ENCODE measurements at regions not wholly inside any gene's neighbourhood (a gene's known extent, or its start where the extent isn't known, plus 50 kb on each side); places are given as distances from the start of the nearest gene placed in this dataset.

GRCh38 chr1:173415490-173415889, 61.6 kb upstream of the PRDX6 start:
- Histone ChIP-seq H3K4me2 (ENCODE audit: low read depth, low read length) (no peak overlapping the region), H2BK15ac (ENCODE audit: low read depth, low read length) (no peak overlapping the region), H2AK5ac (ENCODE audit: low read depth, low read length) (no peak overlapping the region), H3K9ac (ENCODE audit: low read depth, low read length) (no peak overlapping the region), H2BK20ac (ENCODE audit: low read depth, low read length) (no peak overlapping the region), H3K56ac (ENCODE audit: extremely low read depth, insufficient read depth, low read length) (no peak overlapping the region), H3K9me1 (ENCODE audit: insufficient read depth, low read length) (peaks cover 9% of the 10 kb centered on the region), H2AFZ (replicated peaks; ENCODE audit: low read length, poor library complexity) (no peak overlapping the region), H4K8ac (ENCODE audit: low read depth in 2 of 2, low read length in 2 of 2) (no peak overlapping the region), H2BK120ac (ENCODE audit: low read depth, low read length) (no peak overlapping the region), H2BK5ac (ENCODE audit: low read depth, low read length, poor library complexity, severe bottlenecking) (no peak overlapping the region), H3K36me3 (ENCODE audit: control insufficient read depth, insufficient read depth, low read length) (peaks cover 4% of the 10 kb centered on the region; the same call in 1 of the 2 replicates), H3K27me3 (ENCODE audit: control insufficient read depth, insufficient read depth, low read length) (no peaks in the 10 kb centered on the region), H4K5ac (ENCODE audit: low read depth, low read length) (no peak overlapping the region), H3K4me3 (ENCODE audit: insufficient read depth, low read depth, low read length) (no peak overlapping the region), H3K79me1 (ENCODE audit: low read depth in 1 of 2, low read length in 2 of 2) (no peaks in the 10 kb centered on the region), H4K20me1 (ENCODE audit: insufficient read depth, low read length) (no peaks in the 10 kb centered on the region), H3K23ac (ENCODE audit: low read depth, low read length) (no peak overlapping the region), H3K4ac (ENCODE audit: low read depth, low read length) (no peak overlapping the region), H3K14ac (replicated peaks; ENCODE audit: low read depth, low read length) (no peak overlapping the region), H3K9me3 (ENCODE audit: control insufficient read depth, insufficient read depth, low read length) (no peaks in the 10 kb centered on the region), H3K27ac (ENCODE audit: insufficient read depth, low read length) (no peak overlapping the region), H3K4me1 (ENCODE audit: control insufficient read depth, insufficient read depth, low read length) (peaks cover 8% of the 10 kb centered on the region), H3K18ac (ENCODE audit: low read depth, low read length) (no peak overlapping the region), H4K91ac (ENCODE audit: insufficient read depth, low read depth, low read length) (no peak overlapping the region), H2AK9ac (replicated peaks; ENCODE audit: low read depth, low read length, poor library complexity) (no peak overlapping the region)
- ChIA-PET POLR2A (ENCODE audit: unreplicated experiment) (no interaction called here), CTCF (no interaction called here)
- TF ChIP-seq CHD1 (IDR thresholded peaks at IDR 0.05; ENCODE audit: low read depth, low read length), result no peak
- TF ChIP-seq SMC3 (IDR thresholded peaks at IDR 0.05; ENCODE audit: low read depth, low read length), result no peak
- TF ChIP-seq RFX5 (IDR thresholded peaks at IDR 0.05; ENCODE audit: low read depth, low read length), result no peak
- TF ChIP-seq MAZ (IDR thresholded peaks at IDR 0.05; ENCODE audit: borderline replicate concordance, low read depth, low read length), result no peak
- TF ChIP-seq MAFK (IDR thresholded peaks at IDR 0.05; ENCODE audit: low read depth, low read length), result no peak
- in situ Hi-C loops (cut with MboI; ENCODE audit: low sequenced_read_pairs), result loop anchor here (5.0 to 10.0 kb wide), 2 partner anchors 591 to 668 kb away; no protein-coding TSS in a partner anchor
- intact Hi-C loops (cut with micrococcal nuclease), result no loop called here
- WGBS, 2 experiments (ENCODE audit: extremely low coverage in 2 of 2, insufficient read length in 1 of 2), result 100% methylated on average over 1 of the region's 3 CpGs; no CpG with 5 or more reads in 1 of the 2 experiments
- BruUV-seq (replicated peaks), result no TSS peak
- dilution Hi-C loops (cut with HindIII; ENCODE audit: low sequenced_read_pairs, unreplicated experiment), result no loop called here
- ATAC-seq (ENCODE audit: low read depth) (no peak), DNase-seq (no peak)

Data from IMR-90 (cell line).